IPS DF 4.7 (cell line): ENCODE measurements at regions not wholly inside any gene's neighbourhood (a gene's known extent, or its start where the extent isn't known, plus 50 kb on each side); places are given as distances from the start of the nearest gene placed in this dataset.

Experiments
- DNase-seq: peaks from one replicate; pipeline ENCODE4 v3.0.0-alpha.2; 2013; ENCODE audit warnings: low spot score; ENCODE audit errors: extremely low read depth

GRCh38 chr21:38147391-38147790 lies 109.4 kb upstream of the KCNJ15 start:
- DNase-seq = no peak

- no peak for DNase-seq
Observed at GRCh38 chr21:38148046-38148445, 108.7 kb upstream of the KCNJ15 start.

GRCh38 chr21:38151021-38151645 lies 105.7 kb upstream of the KCNJ15 start:
- DNase-seq = no peak

- DNase-seq = no peak
Observed at GRCh38 chr21:38156200-38156599, 100.6 kb upstream of the KCNJ15 start.

GRCh38 chr21:38159355-38159754 lies 97.4 kb upstream of the KCNJ15 start:
- peak; percentile 46 for DNase-seq

GRCh38 chr21:38165466-38166172 lies 91.2 kb upstream of the KCNJ15 start:
- DNase-seq = no peak

GRCh38 chr21:38166173-38166535 lies 90.6 kb upstream of the KCNJ15 start:
- DNase-seq = no peak

GRCh38 chr21:38167345-38167744 lies 89.4 kb upstream of the KCNJ15 start:
- DNase-seq = no peak

GRCh38 chr21:38170283-38170682 lies 86.5 kb upstream of the KCNJ15 start:
- DNase-seq = no peak

- DNase-seq = no peak
Observed at GRCh38 chr21:38170704-38171682, 85.8 kb upstream of the KCNJ15 start.

GRCh38 chr21:38171723-38172344 lies 85.0 kb upstream of the KCNJ15 start:
- peak; percentile 69 for DNase-seq

- no peak for DNase-seq
Observed at GRCh38 chr21:38173276-38174035, 83.3 kb upstream of the KCNJ15 start.

GRCh38 chr21:38175306-38175705 lies 81.5 kb upstream of the KCNJ15 start:
- no peak for DNase-seq

GRCh38 chr21:38177919-38178652 lies 78.7 kb upstream of the KCNJ15 start:
- DNase-seq = no peak

- no peak for DNase-seq
Observed at GRCh38 chr21:38178653-38179470, 77.9 kb upstream of the KCNJ15 start.

- DNase-seq = no peak
Observed at GRCh38 chr21:38179511-38179910, 77.3 kb upstream of the KCNJ15 start.

GRCh38 chr21:38181096-38181495 lies 75.7 kb upstream of the KCNJ15 start:
- DNase-seq = no peak

- no peak for DNase-seq
Observed at GRCh38 chr21:38182370-38182985, 74.3 kb upstream of the KCNJ15 start.

GRCh38 chr21:38183961-38184360 lies 72.8 kb upstream of the KCNJ15 start:
- DNase-seq = no peak
